H1 (cell line): ENCODE measurements at regions not wholly inside any gene's neighbourhood (a gene's known extent, or its start where the extent isn't known, plus 50 kb on each side); places are given as distances from the start of the nearest gene placed in this dataset.

ENCODE experiments used
- CTCF ChIA-PET: fragments of 300-600 bp; sonication (Branson Sonifier 250); formaldehyde crosslinking; loops from one replicate; lab custom pipeline; 2021; ENCODE audit not compliant: partially characterized antibody; lab: Charles Lee
- POLR2A ChIA-PET: fragments of 300-600 bp; sonication (Branson Sonifier 250); formaldehyde crosslinking; loops from one replicate; lab custom pipeline; 2021; ENCODE audit warnings: inconsistent platforms; ENCODE audit not compliant: partially characterized antibody; lab: Charles Lee
- DNase-seq, 2 experiments: peaks; one replicate each; pipeline versions ENCODE4 v3.0.0 to v3.0.0-alpha.2; 2010 to 2022; ENCODE audit warnings: low spot score in 2 of 2, low read depth in 1 of 2, mixed read lengths in 1 of 2
- FAIRE-seq: peaks from 2 replicates; lab custom pipeline; 2011; peaks lifted over from hg19 to GRCh38; lab: Jason Lieb, UNC
- H2AFZ ChIP-seq: 2 replicates; pipeline ENCODE4 v1.8.1; 2012; ENCODE audit warnings: low read length, inconsistent platforms
- H2AK5ac ChIP-seq: 2 replicates; pipeline ENCODE4 v1.6.1; 2013; ENCODE audit warnings: low read depth, low read length
- H2BK120ac ChIP-seq: replicated peaks from 2 replicates; pipeline ENCODE3; 2013; ENCODE audit warnings: low read depth, low read length, inconsistent platforms
- H2BK12ac ChIP-seq: 2 replicates; pipeline ENCODE4 v1.6.1; 2013; ENCODE audit warnings: low read depth, low read length
- H2BK15ac ChIP-seq: 2 replicates; pipeline ENCODE4 v1.6.1; 2013; ENCODE audit warnings: low read length
- H2BK20ac ChIP-seq: 2 replicates; pipeline ENCODE4 v1.6.1; 2013; ENCODE audit warnings: low read length
- H2BK5ac ChIP-seq: 2 replicates; pipeline ENCODE4 v1.6.1; 2013; ENCODE audit warnings: low read depth, low read length
- H3K14ac ChIP-seq: 2 replicates; pipeline ENCODE4 v1.6.1; 2013; ENCODE audit warnings: inconsistent platforms; ENCODE audit not compliant: insufficient read length
- H3K18ac ChIP-seq: 2 replicates; pipeline ENCODE4 v1.6.1; 2013; ENCODE audit warnings: low read length; ENCODE audit errors: extremely low read depth
- H3K23ac ChIP-seq: 2 replicates; pipeline ENCODE4 v1.6.1; 2013; ENCODE audit warnings: inconsistent platforms; ENCODE audit not compliant: insufficient read length
- H3K23me2 ChIP-seq: 2 replicates; pipeline ENCODE4 v1.6.1; 2013; ENCODE audit warnings: low read depth, low read length
- H3K27ac ChIP-seq: 2 replicates; pipeline ENCODE4 v1.6.1; 2011; ENCODE audit warnings: low read depth, low read length, inconsistent platforms
- H3K27me3 ChIP-seq, 4 experiments: replicated peaks in 1 of 4; 1 replicate in 1 of 4; 2 replicates in 3 of 4; pipeline versions ENCODE4 v1.6.1 to v1.8.1; 2011 to 2013; ENCODE audit warnings: low read length in 3 of 4, mild to moderate bottlenecking in 3 of 4, inconsistent platforms in 2 of 4, mixed read lengths in 2 of 4, moderate library complexity in 1 of 4; ENCODE audit not compliant: control insufficient read depth in 3 of 4, insufficient read depth in 3 of 4; ENCODE audit errors: extremely low read depth in 1 of 4
- H3K36me3 ChIP-seq, 4 experiments: 2 replicates each; pipeline versions ENCODE4 v1.6.1 to v1.8.1; 2011 to 2013; ENCODE audit warnings: mild to moderate bottlenecking in 4 of 4, low read length in 3 of 4, moderate library complexity in 2 of 4, control low read depth in 1 of 4, inconsistent platforms in 1 of 4; ENCODE audit not compliant: insufficient read depth in 4 of 4, control insufficient read depth in 2 of 4
- H3K4ac ChIP-seq: replicated peaks from 2 replicates; pipeline ENCODE3; 2013; ENCODE audit warnings: low read length, low read depth, mixed read lengths, inconsistent platforms; ENCODE audit not compliant: insufficient read length
- H3K4me1 ChIP-seq, 4 experiments: replicated peaks in 1 of 4; 1 replicate in 1 of 4; 2 replicates in 3 of 4; pipeline versions ENCODE4 v1.6.1 to v1.8.1; 2011 to 2013; ENCODE audit warnings: low read length in 3 of 4, inconsistent platforms in 2 of 4, mixed read lengths in 1 of 4; ENCODE audit not compliant: insufficient read depth in 4 of 4, control insufficient read depth in 3 of 4
- H3K4me2 ChIP-seq, 2 experiments: 2 replicates each; pipeline versions ENCODE4 v1.6.1 to v1.8.1; 2011 to 2013; ENCODE audit warnings: low read depth in 2 of 2, low read length in 2 of 2, control low read depth in 1 of 2, inconsistent platforms in 1 of 2, mild to moderate bottlenecking in 1 of 2; ENCODE audit not compliant: insufficient read depth in 1 of 2
- H3K4me3 ChIP-seq, 4 experiments: fragments of 200-600, 300-600 bp in 1 of 4; sonication (generic), shearing (Covaris generic), sonication (Bioruptor Twin) in 1 of 4; 2 replicates each; pipeline versions ENCODE4 v1.5.1 to v1.8.1; 2011 to 2016; ENCODE audit warnings: low read length in 4 of 4, low read depth in 3 of 4, control low read depth in 2 of 4, inconsistent platforms in 2 of 4, mild to moderate bottlenecking in 2 of 4, mixed read lengths in 1 of 4, moderate library complexity in 1 of 4; ENCODE audit not compliant: insufficient read depth in 2 of 4; ENCODE audit errors: extremely low read depth in 1 of 4
- H3K56ac ChIP-seq: replicated peaks from 2 replicates; pipeline ENCODE3; 2013; ENCODE audit warnings: low read depth, mild to moderate bottlenecking, mixed read lengths, low read length, inconsistent platforms; ENCODE audit not compliant: insufficient read length
- H3K79me1 ChIP-seq: 2 replicates; pipeline ENCODE4 v1.6.1; 2013; ENCODE audit warnings: low read depth, low read length, control low read depth
- H3K79me2 ChIP-seq, 2 experiments: 2 replicates each; pipeline versions ENCODE4 v1.6.1 to v1.8.1; 2012 to 2013; ENCODE audit warnings: low read length in 2 of 2, mild to moderate bottlenecking in 2 of 2, inconsistent platforms in 1 of 2; ENCODE audit not compliant: insufficient read depth in 2 of 2, control insufficient read depth in 1 of 2
- H3K9ac ChIP-seq, 4 experiments: replicated peaks in 1 of 4; 1 replicate in 1 of 4; 2 replicates in 3 of 4; pipeline versions ENCODE4 v1.6.1 to v1.8.1; 2011 to 2013; ENCODE audit warnings: low read depth in 3 of 4, low read length in 3 of 4, control low read depth in 2 of 4, mild to moderate bottlenecking in 2 of 4, moderate library complexity in 2 of 4, inconsistent platforms in 1 of 4; ENCODE audit errors: extremely low read depth in 1 of 4
- H3K9me3 ChIP-seq, 2 experiments: 2 replicates each; pipeline versions ENCODE4 v1.6.1 to v1.8.1; 2012 to 2013; ENCODE audit warnings: mild to moderate bottlenecking in 2 of 2, moderate library complexity in 2 of 2, control low read depth in 1 of 2, inconsistent platforms in 1 of 2, low read depth in 1 of 2, low read length in 1 of 2, mixed read lengths in 1 of 2; ENCODE audit not compliant: insufficient read depth in 2 of 2
- H4K20me1 ChIP-seq, 2 experiments: replicated peaks in 1 of 2; 2 replicates each; pipeline versions ENCODE3 to v1.8.1; 2011 to 2013; ENCODE audit warnings: inconsistent platforms in 2 of 2, low read length in 2 of 2, mild to moderate bottlenecking in 1 of 2; ENCODE audit not compliant: insufficient read depth in 2 of 2, control insufficient read depth in 1 of 2
- H4K5ac ChIP-seq: 2 replicates; pipeline ENCODE4 v1.6.1; 2013; ENCODE audit warnings: low read length, low read depth, mixed read lengths, inconsistent platforms; ENCODE audit not compliant: insufficient read length
- H4K8ac ChIP-seq: 2 replicates; pipeline ENCODE4 v1.8.0; 2013; ENCODE audit warnings: mild to moderate bottlenecking, moderate library complexity, low read length, inconsistent platforms; ENCODE audit not compliant: insufficient read depth; ENCODE audit errors: extremely low read depth
- H4K91ac ChIP-seq: replicated peaks from 2 replicates; pipeline ENCODE3; 2013; ENCODE audit warnings: low read length, mixed read lengths, inconsistent platforms; ENCODE audit not compliant: insufficient read length
- CBX5 ChIP-seq: fragments of 300-800, 300-1000 bp; sonication (generic); IDR thresholded peaks from 2 replicates; pipeline ENCODE4 v1.7.1; 2016; ENCODE audit warnings: antibody characterized with exemption, low read length, low read depth
- WGBS, 2 experiments: shearing (Covaris generic) in 1 of 2; methylation state at CpG; one replicate each; pipeline versions ENCODE4 v1.1.6 to v1.1.7; 2013 to 2015; ENCODE audit warnings: low lambda C conversion rate in 2 of 2, mixed read lengths in 2 of 2, inconsistent platforms in 1 of 2, low coverage in 1 of 2, missing lambda C conversion rate in 1 of 2; ENCODE audit not compliant: insufficient replicate concordance in 2 of 2, insufficient coverage in 1 of 2, insufficient read length in 1 of 2; ENCODE audit errors: extremely low coverage in 1 of 2, missing lambda C conversion rate in 1 of 2; 5-methylcytosine and 5-hydroxymethylcytosine counted together

DNA sequence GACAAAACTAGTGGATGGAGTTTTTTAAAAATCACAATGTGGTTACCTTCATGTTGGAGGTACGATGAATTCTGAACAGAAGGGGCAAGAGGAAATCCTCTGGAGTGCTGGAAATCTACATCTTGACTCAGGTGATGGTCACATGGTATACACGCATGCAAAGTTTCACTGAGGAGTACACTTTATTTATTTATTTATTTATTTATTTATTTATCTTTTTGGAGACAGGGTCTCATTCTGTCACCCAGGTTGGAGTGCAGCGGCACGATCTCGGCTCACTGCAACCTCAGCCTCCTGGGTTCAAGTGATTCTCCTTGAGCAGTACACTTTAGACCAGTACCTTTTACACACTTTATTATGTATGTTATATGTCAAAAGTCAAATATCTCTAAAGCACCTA, 645.7 kb upstream of the DIPK2B start:
- DNase-seq (no peak), FAIRE-seq (no peak)
- no peak overlapping the region for H3K23ac ChIP-seq
- H3K4me1 ChIP-seq: no peaks in the 10 kb centered on the region; a peak in 1 of 7 replicates
- H3K14ac ChIP-seq: no peak overlapping the region
- no peak overlapping the region for H2BK20ac ChIP-seq
- H3K36me3 ChIP-seq: peaks cover 11 to 72% (median 31%) of the 10 kb centered on the region in 4 experiments
- ChIA-PET CTCF (no interaction called here), POLR2A (interaction anchor here (0.6 kb wide), 1 partner anchor 514 kb away, joined by 3 read pairs; no protein-coding TSS in a partner anchor)
- H2BK5ac ChIP-seq: no peak overlapping the region
- H2BK12ac ChIP-seq: no peak overlapping the region
- no peak overlapping the region for H4K8ac ChIP-seq
- no peaks in the 10 kb centered on the region for H3K9me3 ChIP-seq
- WGBS, 2 experiments: 96% methylated on average over 2 of the region's 5 CpGs; no CpG with 5 or more reads in 1 of the 2 experiments
- H3K27ac ChIP-seq: no peak overlapping the region
- no peak overlapping the region for H4K91ac ChIP-seq
- TF ChIP-seq CBX5: no peak
- H3K9ac ChIP-seq: no peak overlapping the region
- H3K27me3 ChIP-seq: no peaks in the 10 kb centered on the region
- no peak overlapping the region for H3K4me2 ChIP-seq
- H2AFZ ChIP-seq: no peak overlapping the region
- no peak overlapping the region for H2BK15ac ChIP-seq
- 0 out of 2 replicates have a peak, but pooled peaks cover 2% of the 10 kb centered on the region for H3K23me2 ChIP-seq
- H3K79me2 ChIP-seq: peaks cover 15 to 96% of the 10 kb centered on the region in 2 experiments
- no peak overlapping the region for H3K18ac ChIP-seq
- no peak overlapping the region for H3K4me3 ChIP-seq
- H4K5ac ChIP-seq: no peak overlapping the region
- H2AK5ac ChIP-seq: no peak overlapping the region
- peaks cover 2 to 9% of the 10 kb centered on the region in 2 experiments for H4K20me1 ChIP-seq
- no peaks in the 10 kb centered on the region for H3K79me1 ChIP-seq
- no peak overlapping the region for H3K56ac ChIP-seq
- H3K4ac ChIP-seq: no peak overlapping the region
- no peak overlapping the region for H2BK120ac ChIP-seq
